Esophagus squamous epithelium (tissue), 5 donors: ENCODE measurements at regions not wholly inside any gene's neighbourhood (a gene's known extent, or its start where the extent isn't known, plus 50 kb on each side); places are given as distances from the start of the nearest gene placed in this dataset.

Experiments used
- DNase-seq: peaks from one replicate; lab custom pipeline; 2025; lab: John Stamatoyannopoulos, UW
- H3K27ac ChIP-seq, 4 donors: fragments of 200-600 bp; sonication (generic); one replicate each; pipeline ENCODE4 v1.5.1; 2016 to 2019; ENCODE audit warnings: mild to moderate bottlenecking in 1 of 4
- H3K27me3 ChIP-seq, 4 donors: fragments of 200-600 bp; sonication (generic); 1 replicate in 3 of 4; 2 replicates in 1 of 4; pipeline versions ENCODE4 v1.5.1 to v1.6.0; 2017 to 2021; ENCODE audit warnings: antibody characterized with exemption in 1 of 4
- H3K36me3 ChIP-seq, 3 donors: fragments of 200-600 bp; sonication (generic); one replicate each; pipeline ENCODE4 v1.5.1; 2016 to 2019
- H3K4me1 ChIP-seq, 3 donors: fragments of 200-600 bp; sonication (generic); one replicate each; pipeline ENCODE4 v1.5.1; 2017 to 2019
- H3K4me3 ChIP-seq, 4 donors: fragments of 200-600 bp; sonication (generic); 1 replicate in 3 of 4; 2 replicates in 1 of 4; pipeline ENCODE4 v1.5.1; 2016 to 2019; ENCODE audit warnings: mild to moderate bottlenecking in 2 of 4, moderate library complexity in 1 of 4
- H3K9me3 ChIP-seq, 3 donors: fragments of 200-600 bp; sonication (generic); one replicate each; pipeline ENCODE4 v1.5.1; 2016 to 2019
- POLR2A ChIP-seq, 4 donors: fragments of 450-650 bp; IDR thresholded peaks; one replicate each; pipeline ENCODE4 v1.6.1; 2017; ENCODE audit warnings: antibody characterized with exemption in 4 of 4, mild to moderate bottlenecking in 4 of 4, moderate library complexity in 3 of 4
- WGBS, 2 donors: methylation state at CpG; one replicate each; pipeline ENCODE4 v1.1.5; 2018; 5-methylcytosine and 5-hydroxymethylcytosine counted together
- intact Hi-C: fragments of 100-400 bp; cut with DNase I; formaldehyde crosslinking; loops from one replicate; pipeline ENCODE4 v1.15.0; 2022
- TF ChIP-seq, protein P1 (sequence below), 6 experiments: fragments of 450-650 bp in 4 of 6; fragments of 200-600 bp in 2 of 6; sonication (generic) in 2 of 6; IDR thresholded peaks; one replicate each; pipeline ENCODE4 v1.5.1; 2016 to 2019; ENCODE audit warnings: antibody characterized with exemption in 6 of 6, mild to moderate bottlenecking in 4 of 6, moderate library complexity in 4 of 6
- donor health status: DM: yes; HTN: yes; CAD: no.

DNA sequence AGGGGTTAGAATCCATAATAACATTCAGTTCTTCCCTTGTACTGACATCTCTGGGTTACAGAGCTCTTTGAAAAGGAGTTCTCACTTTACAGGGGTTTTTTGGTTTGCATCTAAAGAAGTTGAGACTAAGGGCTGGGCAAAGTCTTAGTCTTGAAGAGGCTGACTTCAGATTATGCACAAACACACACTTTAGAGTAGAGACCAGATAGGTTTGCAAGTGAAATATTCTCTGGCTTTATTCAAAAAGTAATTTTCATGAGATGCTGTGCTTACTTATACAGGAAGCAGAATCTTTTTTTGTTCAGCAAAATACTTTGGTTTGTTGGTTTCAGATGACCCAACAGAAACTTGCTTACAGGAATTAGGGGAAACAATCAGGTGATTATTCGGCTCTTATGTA, 410.9 kb upstream of the LRRTM1 start:
- Histone ChIP-seq H3K27me3 (no peaks in the 10 kb centered on the region), H3K4me1 (no peaks in the 10 kb centered on the region), H3K36me3 (no peaks in the 10 kb centered on the region), H3K27ac (no peak overlapping the region), H3K4me3 (no peak overlapping the region), H3K9me3 (peaks cover 0 to 3% (median 0%) of the 10 kb centered on the region in 3 donors)
- WGBS, 2 donors = 56 to 69% methylated on average over 1 of the region's 1 CpG
- intact Hi-C loops = no loop called here
- TF ChIP-seq, protein P1, sequence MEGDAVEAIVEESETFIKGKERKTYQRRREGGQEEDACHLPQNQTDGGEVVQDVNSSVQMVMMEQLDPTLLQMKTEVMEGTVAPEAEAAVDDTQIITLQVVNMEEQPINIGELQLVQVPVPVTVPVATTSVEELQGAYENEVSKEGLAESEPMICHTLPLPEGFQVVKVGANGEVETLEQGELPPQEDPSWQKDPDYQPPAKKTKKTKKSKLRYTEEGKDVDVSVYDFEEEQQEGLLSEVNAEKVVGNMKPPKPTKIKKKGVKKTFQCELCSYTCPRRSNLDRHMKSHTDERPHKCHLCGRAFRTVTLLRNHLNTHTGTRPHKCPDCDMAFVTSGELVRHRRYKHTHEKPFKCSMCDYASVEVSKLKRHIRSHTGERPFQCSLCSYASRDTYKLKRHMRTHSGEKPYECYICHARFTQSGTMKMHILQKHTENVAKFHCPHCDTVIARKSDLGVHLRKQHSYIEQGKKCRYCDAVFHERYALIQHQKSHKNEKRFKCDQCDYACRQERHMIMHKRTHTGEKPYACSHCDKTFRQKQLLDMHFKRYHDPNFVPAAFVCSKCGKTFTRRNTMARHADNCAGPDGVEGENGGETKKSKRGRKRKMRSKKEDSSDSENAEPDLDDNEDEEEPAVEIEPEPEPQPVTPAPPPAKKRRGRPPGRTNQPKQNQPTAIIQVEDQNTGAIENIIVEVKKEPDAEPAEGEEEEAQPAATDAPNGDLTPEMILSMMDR (IDR thresholded peaks at IDR 0.05) = no peak
- TF ChIP-seq POLR2A (IDR thresholded peaks at IDR 0.05) = no peak
- no peak for DNase-seq

DNA sequence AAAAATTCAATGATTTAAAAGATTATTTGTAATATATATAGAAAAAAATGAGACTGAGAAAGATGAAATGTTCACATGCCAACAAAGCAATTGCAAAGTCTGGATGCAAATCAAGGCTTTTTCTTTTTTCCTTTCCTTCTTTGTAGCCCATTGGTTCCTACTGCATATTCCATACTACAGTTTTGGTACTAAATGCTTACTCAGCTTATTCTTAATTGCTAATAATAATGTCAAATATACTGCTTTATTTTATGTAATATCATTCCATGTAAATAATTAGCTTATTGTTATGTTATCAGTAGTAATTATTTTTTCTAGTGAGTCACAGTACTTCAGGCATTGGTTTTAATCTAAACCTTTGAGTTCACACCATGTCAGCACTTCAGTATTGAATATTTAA, 407.4 kb upstream of the LRRTM1 start:
- no peak for DNase-seq
- peaks cover 0 to 9% (median 0%) of the 10 kb centered on the region in 3 donors for H3K9me3 ChIP-seq
- no peaks in the 10 kb centered on the region for H3K36me3 ChIP-seq
- no peak overlapping the region for H3K4me3 ChIP-seq
- no peaks in the 10 kb centered on the region for H3K27me3 ChIP-seq
- TF ChIP-seq, protein P1 (IDR thresholded peaks at IDR 0.05) = no peak
- TF ChIP-seq POLR2A (IDR thresholded peaks at IDR 0.05) = no peak
- H3K4me1 ChIP-seq = no peaks in the 10 kb centered on the region
- H3K27ac ChIP-seq = no peak overlapping the region
- intact Hi-C loops = no loop called here

DNA sequence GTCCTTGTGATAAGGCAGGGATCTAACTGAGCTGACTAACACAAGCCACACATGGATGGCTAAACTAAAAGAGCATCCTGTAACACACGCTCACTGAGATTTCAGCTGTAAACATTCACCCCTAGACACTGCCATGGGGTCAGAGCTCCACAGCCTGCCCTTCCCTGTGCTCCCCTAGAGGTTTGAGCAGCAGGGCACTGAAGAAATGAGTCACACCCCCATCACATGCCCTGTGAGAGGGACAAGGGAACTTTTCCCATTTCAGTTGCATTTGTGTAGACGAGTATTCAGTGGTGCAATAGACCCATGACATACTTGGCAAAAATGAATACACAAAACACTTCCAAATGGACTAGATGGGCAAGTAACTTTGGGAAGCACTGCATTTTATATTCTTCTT, 402.4 kb upstream of the LRRTM1 start:
- Histone ChIP-seq H3K27ac (no peak overlapping the region), H3K4me1 (no peaks in the 10 kb centered on the region), H3K27me3 (no peaks in the 10 kb centered on the region), H3K4me3 (no peak overlapping the region), H3K9me3 (peaks cover 0 to 5% (median 0%) of the 10 kb centered on the region in 3 donors), H3K36me3 (no peaks in the 10 kb centered on the region)
- 59 to 65% methylated on average over 2 of the region's 2 CpGs for WGBS, 2 donors
- TF ChIP-seq, protein P1 (IDR thresholded peaks at IDR 0.05) = no peak
- no peak for TF ChIP-seq POLR2A (IDR thresholded peaks at IDR 0.05)
- intact Hi-C loops = no loop called here
- no peak for DNase-seq

DNA sequence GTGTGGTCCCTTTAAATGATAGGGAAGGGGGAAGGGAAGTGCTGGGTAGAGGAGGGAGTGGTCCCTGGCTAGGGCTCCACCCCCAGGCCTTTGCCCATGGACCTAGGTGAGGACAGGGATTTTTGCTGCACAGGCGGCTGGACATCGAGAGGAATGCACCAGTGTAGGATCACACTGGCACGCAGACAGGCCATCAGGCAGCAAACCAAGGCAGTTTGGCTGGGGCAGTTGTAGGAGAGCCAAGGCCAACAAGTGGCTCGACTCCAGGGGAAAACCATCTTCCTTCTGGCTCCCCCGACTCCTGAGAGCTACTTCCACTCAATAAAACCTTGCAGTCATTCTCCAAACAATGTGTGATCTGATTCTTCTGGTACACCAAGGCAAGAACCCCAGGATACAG, 402.0 kb upstream of the LRRTM1 start:
- intact Hi-C loops = no loop called here
- Histone ChIP-seq H3K4me3 (no peak overlapping the region), H3K27ac (no peak overlapping the region), H3K27me3 (no peaks in the 10 kb centered on the region), H3K9me3 (peaks cover 0 to 5% (median 0%) of the 10 kb centered on the region in 3 donors), H3K4me1 (no peaks in the 10 kb centered on the region), H3K36me3 (no peaks in the 10 kb centered on the region)
- 66% methylated on average over 4 of the region's 5 CpGs; no CpG with 5 or more reads in 1 of the 2 donors for WGBS, 2 donors
- DNase-seq = no peak
- no peak for TF ChIP-seq POLR2A (IDR thresholded peaks at IDR 0.05)
- TF ChIP-seq, protein P1 (IDR thresholded peaks at IDR 0.05) = no peak

DNA sequence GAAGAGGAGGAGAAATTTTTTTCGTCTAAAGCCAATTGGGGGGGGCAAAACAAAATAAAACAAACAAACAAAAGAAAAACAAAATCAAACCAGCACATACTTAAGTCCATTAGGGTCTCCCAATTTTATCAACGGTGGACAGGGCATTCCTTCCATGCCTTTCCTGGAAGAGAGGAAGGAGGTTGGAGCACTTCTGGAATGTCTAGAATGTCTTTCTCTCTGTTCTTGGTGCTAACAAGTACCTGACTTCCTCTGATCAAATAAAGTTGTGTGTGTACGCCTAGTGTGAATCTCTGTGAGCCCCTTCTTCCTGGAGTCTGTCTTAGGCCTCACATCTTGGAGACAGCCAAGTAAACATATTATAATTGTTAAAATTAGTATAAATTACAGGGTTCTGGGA, 399.0 kb upstream of the LRRTM1 start:
- no peaks in the 10 kb centered on the region for H3K36me3 ChIP-seq
- DNase-seq = no peak
- 27 to 43% methylated on average over 3 of the region's 3 CpGs for WGBS, 2 donors
- no peak overlapping the region for H3K4me3 ChIP-seq
- H3K27ac ChIP-seq = no peak overlapping the region
- H3K27me3 ChIP-seq = no peaks in the 10 kb centered on the region
- no peaks in the 10 kb centered on the region for H3K4me1 ChIP-seq
- intact Hi-C loops = no loop called here
- H3K9me3 ChIP-seq = peaks cover 0 to under 1% (median 0%) of the 10 kb centered on the region in 3 donors
- TF ChIP-seq POLR2A (IDR thresholded peaks at IDR 0.05) = no peak
- TF ChIP-seq, protein P1 (IDR thresholded peaks at IDR 0.05) = no peak
